SK-N-MC (cell line): ENCODE measurements at regions not wholly inside any gene's neighbourhood (a gene's known extent, or its start where the extent isn't known, plus 50 kb on each side); places are given as distances from the start of the nearest gene placed in this dataset.

Experiments used
- DNase-seq: peaks from one replicate; pipeline ENCODE4 v3.0.0-alpha.2; 2011; ENCODE audit warnings: low read depth, low spot score
- H3K27ac ChIP-seq: fragments of 200-600 bp; sonication (generic); 2 replicates; pipeline ENCODE4 v1.5.1; 2016; ENCODE audit warnings: mixed run types
- H3K36me3 ChIP-seq: fragments of 200-600 bp; sonication (generic); 2 replicates; pipeline ENCODE4 v1.6.1; 2017; ENCODE audit warnings: antibody characterized with exemption, low read length, mixed read lengths; ENCODE audit not compliant: insufficient read depth
- H3K4me3 ChIP-seq: fragments of 200-600 bp; sonication (generic); 2 replicates; pipeline ENCODE4 v1.5.1; 2016
- H3K9ac ChIP-seq: fragments of 200-600 bp; sonication (generic); 2 replicates; pipeline ENCODE4 v1.8.0; 2017; ENCODE audit warnings: mixed run types, mixed read lengths; ENCODE audit not compliant: insufficient read length
- H3K9me3 ChIP-seq: fragments of 200-600 bp; sonication (generic); 2 replicates; pipeline ENCODE4 v1.6.1; 2017; ENCODE audit warnings: low read depth, mild to moderate bottlenecking, antibody characterized with exemption, low read length, moderate library complexity, mixed read lengths
- EZH2 ChIP-seq: fragments of 200-600 bp; sonication (generic); IDR thresholded peaks from one replicate; pipeline ENCODE4 v1.6.1; 2017; ENCODE audit warnings: antibody characterized with exemption
- FOXP2 ChIP-seq: optimal IDR thresholded peaks from 2 replicates; pipeline ENCODE3; 2011; ENCODE audit warnings: mild to moderate bottlenecking, moderate library complexity; ENCODE audit not compliant: insufficient read depth; ENCODE audit errors: extremely low read length, control extremely low read depth
- POLR2AphosphoS5 ChIP-seq: IDR thresholded peaks from 2 replicates; pipeline ENCODE4 v1.6.1; 2012; ENCODE audit warnings: mild to moderate bottlenecking, low read depth, low read length, borderline replicate concordance

- DNase-seq, result no peak
- H3K27ac ChIP-seq, result no peak overlapping the region
- TF ChIP-seq EZH2 (no peak), FOXP2 (no peak), POLR2AphosphoS5 (no peak)
- no peak overlapping the region for H3K4me3 ChIP-seq
- no peaks in the 10 kb centered on the region for H3K36me3 ChIP-seq
- H3K9ac ChIP-seq, result no peak overlapping the region
- H3K9me3 ChIP-seq, result no peaks in the 10 kb centered on the region
These were observed 110.4 kb downstream of the CBLN2 start for GRCh38 chr18:72433756-72434155.

GRCh38 chr18:72427721-72428120 is 116.4 kb downstream of the CBLN2 start:
- H3K9ac ChIP-seq, result no peak overlapping the region
- no peak for TF ChIP-seq EZH2

GRCh38 chr18:72419914-72420313 is 124.2 kb downstream of the CBLN2 start:
- Histone ChIP-seq H3K36me3 (no peaks in the 10 kb centered on the region), H3K9me3 (no peaks in the 10 kb centered on the region), H3K27ac (no peak overlapping the region), H3K9ac (no peak overlapping the region), H3K4me3 (no peak overlapping the region)
- no peak for DNase-seq
- no peak for TF ChIP-seq EZH2
- TF ChIP-seq FOXP2, result no peak
- TF ChIP-seq POLR2AphosphoS5, result no peak

More at GRCh38 chr18:72427721-72428120, 116.4 kb downstream of the CBLN2 start:
- no peak for DNase-seq
- Histone ChIP-seq H3K9me3 (no peaks in the 10 kb centered on the region), H3K27ac (no peak overlapping the region), H3K4me3 (no peak overlapping the region), H3K36me3 (no peaks in the 10 kb centered on the region)

- Histone ChIP-seq H3K9me3 (no peaks in the 10 kb centered on the region), H3K27ac (no peak overlapping the region), H3K4me3 (no peak overlapping the region), H3K36me3 (no peaks in the 10 kb centered on the region), H3K9ac (no peak overlapping the region)
- TF ChIP-seq FOXP2 (no peak), EZH2 (no peak), POLR2AphosphoS5 (no peak)
- DNase-seq, result no peak
These were observed 131.2 kb downstream of the CBLN2 start for GRCh38 chr18:72412927-72413326.

GRCh38 chr18:72411261-72411660 is 132.9 kb downstream of the CBLN2 start:
- Histone ChIP-seq H3K4me3 (no peak overlapping the region), H3K9me3 (no peaks in the 10 kb centered on the region), H3K36me3 (no peaks in the 10 kb centered on the region), H3K27ac (no peak overlapping the region), H3K9ac (no peak overlapping the region)
- DNase-seq, result no peak
- TF ChIP-seq POLR2AphosphoS5 (no peak), EZH2 (no peak), FOXP2 (no peak)

GRCh38 chr18:72410399-72410798 is 133.7 kb downstream of the CBLN2 start:
- Histone ChIP-seq H3K9ac (no peak overlapping the region), H3K36me3 (no peaks in the 10 kb centered on the region), H3K4me3 (no peak overlapping the region), H3K27ac (no peak overlapping the region), H3K9me3 (no peaks in the 10 kb centered on the region)
- TF ChIP-seq FOXP2 (no peak), POLR2AphosphoS5 (no peak), EZH2 (no peak)
- DNase-seq, result no peak

GRCh38 chr18:72409903-72410302 is 134.2 kb downstream of the CBLN2 start:
- Histone ChIP-seq H3K9me3 (no peaks in the 10 kb centered on the region), H3K9ac (no peak overlapping the region), H3K4me3 (no peak overlapping the region), H3K36me3 (no peaks in the 10 kb centered on the region), H3K27ac (no peak overlapping the region)
- TF ChIP-seq EZH2 (no peak), POLR2AphosphoS5 (no peak), FOXP2 (no peak)
- DNase-seq, result no peak

- Histone ChIP-seq H3K27ac (no peak overlapping the region), H3K36me3 (no peaks in the 10 kb centered on the region), H3K4me3 (no peak overlapping the region), H3K9ac (no peak overlapping the region), H3K9me3 (no peaks in the 10 kb centered on the region)
- DNase-seq, result no peak
- TF ChIP-seq EZH2 (no peak), FOXP2 (no peak), POLR2AphosphoS5 (no peak)
These were observed 137.1 kb downstream of the CBLN2 start for GRCh38 chr18:72407048-72407447.

GRCh38 chr18:72391951-72392350 is 152.2 kb downstream of the CBLN2 start:
- no peak for DNase-seq
- Histone ChIP-seq H3K36me3 (no peaks in the 10 kb centered on the region), H3K4me3 (no peak overlapping the region), H3K9ac (no peak overlapping the region), H3K27ac (no peak overlapping the region), H3K9me3 (no peaks in the 10 kb centered on the region)
- TF ChIP-seq EZH2, result no peak
- no peak for TF ChIP-seq FOXP2
- no peak for TF ChIP-seq POLR2AphosphoS5
